ENCODE measurements at regions not wholly inside any gene's neighbourhood (a gene's known extent, or its start where the extent isn't known, plus 50 kb on each side); places are given as distances from the start of the nearest gene placed in this dataset.

GRCh38 chr11:109371444-109372176 lies 50.4 kb upstream of the C11orf87 start:
- DNase-seq = no peak
